GM21528 (cell line): ENCODE measurements at regions not wholly inside any gene's neighbourhood (a gene's known extent, or its start where the extent isn't known, plus 50 kb on each side); places are given as distances from the start of the nearest gene placed in this dataset.

Source experiments
- ATAC-seq: cut with Tn5 transposase; IDR thresholded peaks from one replicate; pipeline ENCODE4 v1.9.1; 2021; ENCODE audit warnings: mild to moderate bottlenecking, moderate library complexity; ENCODE audit not compliant: unreplicated experiment, low FRiP score

DNA sequence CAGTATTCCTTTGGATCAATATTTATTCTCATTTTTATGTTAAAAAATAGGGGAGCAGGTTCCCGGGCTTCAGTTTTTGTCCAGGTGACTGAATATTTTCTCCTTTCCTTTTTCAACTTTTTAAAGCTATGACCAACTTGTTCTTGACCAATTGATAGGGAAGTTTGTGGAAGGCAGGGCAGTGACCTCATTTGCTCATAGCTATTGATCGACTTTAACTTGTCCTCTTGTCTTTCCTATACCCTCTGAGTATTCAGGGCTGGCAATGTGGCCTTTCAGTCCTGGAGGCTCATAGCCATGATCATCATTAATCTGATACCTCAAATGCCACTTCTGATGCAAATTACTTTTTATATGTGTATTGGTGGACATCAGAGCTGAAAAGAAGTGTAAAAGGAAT lies 448.8 kb downstream of the KIF16B start:
- no peak for ATAC-seq

DNA sequence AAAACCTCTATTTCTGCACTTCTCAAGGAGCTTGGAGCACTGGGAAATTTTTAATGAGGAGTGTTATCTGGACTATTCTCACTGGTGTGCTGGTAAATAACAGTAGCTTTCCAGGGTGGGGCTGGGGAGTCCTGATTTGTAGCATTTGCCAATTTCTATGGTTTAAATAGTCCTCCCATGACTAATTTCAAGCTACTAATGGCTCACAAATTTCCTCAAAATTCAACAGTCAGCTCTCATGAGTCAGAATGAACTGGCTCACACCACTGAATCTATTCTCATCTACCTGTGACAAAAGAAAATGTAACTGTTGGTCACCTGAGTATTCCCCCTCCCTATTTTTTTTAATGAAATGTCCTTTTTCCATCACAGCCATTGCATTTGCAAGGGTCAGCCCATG lies 449.6 kb downstream of the KIF16B start:
- ATAC-seq = no peak

DNA sequence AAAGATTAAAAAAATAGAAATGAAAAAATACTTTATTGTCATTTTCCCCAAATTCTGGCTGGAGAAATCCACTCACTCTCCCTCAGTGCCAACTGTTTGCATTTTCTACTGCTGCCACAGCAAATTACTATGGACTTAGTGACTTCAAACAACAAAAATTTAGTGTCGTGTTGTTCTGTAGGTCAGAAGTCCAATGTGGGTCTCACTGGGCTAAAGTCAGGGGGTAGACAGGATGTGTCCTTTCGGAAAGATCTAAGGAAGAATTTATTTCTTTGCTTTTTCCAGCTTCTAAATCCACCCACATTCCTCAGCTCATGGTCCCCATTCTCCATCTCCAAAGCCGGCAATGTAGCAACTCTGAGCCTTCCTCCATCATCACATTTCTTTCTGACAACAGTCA lies 453.3 kb downstream of the KIF16B start:
- no peak for ATAC-seq

DNA sequence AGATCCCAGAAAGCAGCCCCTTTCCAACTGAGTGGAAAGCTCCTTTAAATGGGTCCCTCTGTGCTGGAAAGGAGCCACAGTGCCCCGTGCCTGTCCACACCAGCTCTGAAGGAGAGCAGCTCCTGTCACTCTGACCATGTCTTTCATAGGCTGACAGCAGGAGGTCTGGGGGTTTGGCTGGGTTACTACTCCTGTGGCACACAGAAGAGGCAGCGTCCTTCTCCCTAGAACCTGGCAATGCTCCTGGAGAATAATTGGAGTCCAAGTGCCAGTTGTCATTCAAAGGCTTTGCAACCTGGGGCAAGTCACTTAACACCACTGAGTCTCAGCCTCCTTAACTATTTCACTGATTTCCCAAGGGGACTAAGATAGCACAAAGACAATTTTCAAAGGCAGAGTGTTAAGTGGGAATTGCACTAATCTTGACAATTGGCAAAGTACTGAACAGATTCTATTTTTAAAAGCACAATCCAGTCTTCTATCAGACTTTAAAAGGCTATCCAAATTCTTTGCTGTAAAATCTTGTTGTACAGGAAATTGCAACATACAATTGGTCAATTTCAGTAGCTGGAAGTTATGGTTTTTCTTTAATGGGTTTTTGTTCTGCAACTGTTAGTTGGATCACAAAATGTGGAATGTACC lies 457.2 kb downstream of the KIF16B start:
- ATAC-seq = no peak

DNA sequence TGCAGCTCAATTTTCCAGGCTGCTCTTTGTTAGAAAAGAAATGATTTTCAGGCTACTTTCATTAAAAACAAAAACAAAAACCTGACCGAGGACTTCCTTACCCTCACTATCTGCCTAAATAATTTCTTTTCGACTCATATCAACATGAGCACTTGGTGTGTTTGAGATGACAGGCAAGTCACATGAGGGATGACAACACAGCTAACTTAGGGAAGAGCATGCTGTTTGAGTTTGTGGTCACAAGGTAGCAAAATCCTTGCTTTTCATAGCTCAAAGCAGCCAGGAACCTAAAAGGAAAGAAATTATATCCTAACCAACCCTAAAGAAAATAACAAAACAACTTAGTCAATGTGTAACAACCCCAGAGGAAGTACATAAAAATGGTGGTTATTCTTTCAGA lies 459.5 kb downstream of the KIF16B start:
- ATAC-seq = no peak

DNA sequence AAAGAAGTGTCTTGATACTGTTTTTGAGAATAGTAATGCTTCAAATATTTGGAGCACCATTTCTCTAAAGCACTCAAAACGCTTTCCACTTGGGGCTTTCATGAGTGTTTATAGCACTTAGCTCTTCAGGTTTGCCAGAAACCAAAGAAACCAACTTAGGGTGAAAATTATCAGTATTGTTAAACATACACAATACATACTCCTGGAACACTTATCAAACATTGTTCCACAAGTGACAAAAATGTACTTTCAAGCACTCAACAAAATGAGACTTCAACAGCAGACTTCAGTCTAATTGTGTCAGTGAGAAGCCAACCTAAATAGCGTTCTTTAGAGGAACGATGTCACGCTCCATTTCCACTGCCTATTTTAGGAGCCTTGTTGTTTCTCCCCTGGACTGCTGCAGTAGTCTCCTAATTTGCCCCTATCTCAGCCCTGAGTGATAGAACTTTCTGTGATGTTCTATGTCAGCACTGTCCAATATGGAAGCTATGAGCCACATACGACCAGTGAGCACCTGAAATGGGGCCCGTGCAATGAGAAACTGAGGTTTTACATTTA lies 461.3 kb downstream of the KIF16B start:
- no peak for ATAC-seq

DNA sequence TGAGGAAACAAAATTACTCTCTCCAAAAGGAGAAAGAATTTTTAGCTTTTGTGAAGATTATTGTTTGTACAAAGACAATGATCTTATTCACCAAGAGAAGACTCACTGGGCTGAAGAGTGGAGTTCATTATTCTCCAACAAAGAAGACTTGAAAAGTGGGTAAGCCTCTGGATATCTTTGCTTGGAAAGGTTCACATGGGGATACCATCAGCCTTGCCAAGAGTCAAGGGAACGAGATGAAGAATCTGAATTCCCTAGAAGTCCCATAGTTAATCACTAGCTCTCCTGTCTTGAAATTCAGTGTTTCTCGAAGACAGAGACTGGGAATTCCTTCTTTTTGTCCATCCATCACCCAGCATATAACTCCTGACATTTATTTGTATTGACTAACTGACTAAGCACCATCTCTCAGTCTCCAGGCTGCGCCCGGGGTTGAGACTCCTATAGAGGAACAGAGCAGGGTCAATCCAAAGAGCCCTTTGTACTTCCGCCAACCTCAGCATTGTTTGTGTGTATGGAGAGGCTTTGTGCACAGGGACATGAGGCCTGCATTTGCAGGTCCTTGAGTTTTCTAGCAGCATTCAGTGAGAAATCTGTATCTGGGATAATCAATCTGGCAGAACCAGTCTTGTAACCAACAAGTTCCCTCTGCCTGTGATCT lies 461.9 kb downstream of the KIF16B start:
- ATAC-seq = no peak

DNA sequence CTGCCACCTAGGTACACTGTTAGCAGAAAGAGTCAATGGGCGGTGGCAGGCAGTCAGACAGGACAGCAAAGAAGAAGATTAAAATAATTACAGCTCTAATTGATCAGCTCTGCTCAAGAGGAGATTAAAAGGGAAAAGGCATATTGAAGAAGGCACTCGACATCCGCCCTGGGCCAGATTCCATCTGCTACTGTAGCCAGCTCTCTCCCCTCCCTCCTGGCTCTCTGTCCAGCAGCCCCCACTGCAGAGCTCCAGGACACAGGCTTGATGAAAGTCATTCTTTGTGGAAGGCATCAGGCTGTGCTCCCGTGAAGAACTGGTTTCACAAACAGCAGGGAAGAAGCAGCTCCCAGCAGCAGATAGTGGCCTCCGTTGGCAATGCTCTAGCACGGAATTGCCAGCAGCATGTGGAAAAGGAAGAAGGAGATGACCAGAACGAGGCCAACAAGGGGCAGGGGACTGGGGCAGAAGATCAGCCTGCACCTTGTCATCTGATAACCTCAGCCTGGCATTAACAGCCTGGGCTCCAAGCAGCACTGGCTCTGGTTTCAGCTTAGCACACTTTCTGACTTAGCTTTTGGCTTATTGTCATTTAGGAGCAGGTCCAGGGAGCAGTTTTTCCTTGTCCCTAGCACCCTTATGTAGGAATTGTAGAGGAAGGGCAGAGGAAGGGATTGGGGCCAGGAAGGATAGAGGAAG lies 465.9 kb downstream of the KIF16B start:
- ATAC-seq = no peak

DNA sequence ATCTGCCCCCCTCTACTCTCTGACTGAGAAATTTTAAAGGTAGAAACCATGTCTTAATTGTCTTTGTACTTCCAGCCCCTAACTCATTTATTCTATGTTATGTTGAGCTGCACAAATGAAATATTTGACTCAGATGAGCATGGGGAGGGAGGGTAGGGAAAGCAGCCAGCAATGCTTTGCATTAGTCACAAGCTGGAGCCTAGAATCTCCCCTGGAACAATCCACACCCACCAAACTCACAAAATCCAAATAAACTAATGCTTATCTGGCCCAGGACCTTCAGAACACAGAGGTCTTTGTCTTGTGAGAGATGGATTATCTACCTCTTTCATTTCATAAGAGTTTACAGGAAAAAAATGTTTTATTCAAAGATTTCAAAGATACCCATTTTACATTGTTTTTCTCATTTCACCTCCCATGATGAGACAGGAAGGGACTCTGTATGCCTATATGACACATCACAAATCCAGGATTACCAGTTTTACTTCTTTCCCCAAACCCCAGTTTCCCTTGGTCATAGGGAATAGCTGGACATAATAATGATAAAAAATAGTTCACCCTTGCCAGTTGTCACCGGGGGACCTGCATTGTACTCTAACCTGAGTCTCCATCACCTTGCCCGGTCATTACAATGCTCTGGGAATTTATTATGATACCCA lies 466.9 kb downstream of the KIF16B start:
- no peak for ATAC-seq

DNA sequence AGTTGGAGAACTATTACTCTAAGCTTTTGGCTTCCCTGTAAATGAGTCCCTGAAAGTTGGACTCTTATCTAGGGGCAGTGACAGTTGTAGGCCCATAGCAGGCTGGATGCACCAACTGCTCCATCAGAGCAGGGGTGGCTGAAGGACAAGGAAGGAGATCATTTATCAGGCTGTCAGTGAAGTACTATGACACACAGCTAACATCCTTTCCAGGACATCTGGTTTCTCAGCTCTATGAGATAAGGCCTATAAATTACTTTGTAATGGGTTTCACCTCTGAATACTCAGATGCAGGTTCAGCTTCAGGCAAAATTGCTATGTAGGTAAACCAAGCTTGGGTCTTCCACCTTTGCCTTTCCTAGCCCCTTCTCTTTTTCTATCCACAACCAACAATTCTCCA lies 468.5 kb downstream of the KIF16B start:
- ATAC-seq = no peak
